ENCODE measurements at regions not wholly inside any gene's neighbourhood (a gene's known extent, or its start where the extent isn't known, plus 50 kb on each side); places are given as distances from the start of the nearest gene placed in this dataset.

- TF ChIP-seq TARDBP (IDR thresholded peaks at IDR 0.05), result no peak
- no peak for TF ChIP-seq BHLHE40 (IDR thresholded peaks at IDR 0.05; ENCODE audit: borderline replicate concordance)
- no peak for TF ChIP-seq FOXK2 (IDR thresholded peaks at IDR 0.05)
- no peak for TF ChIP-seq SUZ12 (IDR thresholded peaks at IDR 0.05)
- TF ChIP-seq NFRKB (IDR thresholded peaks at IDR 0.05), result no peak
Observed at GRCh38 chr13:79749566-79749965, 268.6 kb downstream of the NDFIP2 start.
